HG02970 (cell line): ENCODE measurements at regions not wholly inside any gene's neighbourhood (a gene's known extent, or its start where the extent isn't known, plus 50 kb on each side); places are given as distances from the start of the nearest gene placed in this dataset.
"Not testable (repeated sequence)": the region's sequence is repeated elsewhere in the genome, so short reads cannot be mapped to it uniquely, and the experiment has no call there.

Experiments
- ATAC-seq: cut with Tn5 transposase; IDR thresholded peaks from one replicate; pipeline ENCODE4 v1.9.1; 2021; ENCODE audit warnings: mild to moderate bottlenecking, moderate library complexity, moderate number of reproducible peaks; ENCODE audit not compliant: unreplicated experiment, low FRiP score

GRCh38 chr5:74501674-74502478 is 138.7 kb downstream of the ENC1 start:
- no peak for ATAC-seq

DNA sequence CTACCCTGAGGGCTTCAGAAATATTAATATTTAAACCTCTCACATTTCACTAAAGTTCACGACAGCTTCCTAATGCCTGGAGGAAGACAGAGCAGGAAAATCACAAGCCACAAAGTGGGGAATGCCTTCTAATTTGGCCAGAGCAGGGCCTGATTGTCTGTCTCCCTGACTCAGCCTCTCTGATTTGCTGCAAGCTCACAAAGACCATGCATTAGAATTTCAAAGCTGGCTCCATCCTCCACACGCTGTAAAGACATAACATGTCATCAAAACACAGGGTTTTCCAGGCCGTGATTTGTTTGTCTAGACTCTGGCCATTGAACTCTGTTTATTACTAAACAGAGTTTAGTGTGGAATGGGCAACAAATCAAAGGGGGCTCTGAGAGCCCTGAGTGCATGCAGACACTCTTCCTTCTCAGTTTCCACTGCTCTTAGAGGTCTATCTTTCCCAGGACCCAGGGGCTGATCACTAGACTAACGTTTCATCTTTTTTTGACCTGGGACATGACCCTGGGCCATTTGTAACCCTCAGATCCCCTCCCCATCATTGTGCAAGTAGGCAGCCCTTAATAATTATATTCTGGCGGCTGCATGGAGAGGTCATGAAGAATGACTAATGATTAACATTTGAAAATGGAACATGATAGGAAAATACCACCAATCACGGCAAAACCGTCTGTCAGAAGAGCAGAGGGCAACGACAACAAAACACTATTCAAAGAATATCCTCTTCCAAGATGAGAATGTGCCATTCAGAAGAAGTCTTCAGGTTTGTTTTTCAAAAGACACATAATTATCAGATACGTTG is 140.2 kb downstream of the ENC1 start:
- ATAC-seq = no peak

DNA sequence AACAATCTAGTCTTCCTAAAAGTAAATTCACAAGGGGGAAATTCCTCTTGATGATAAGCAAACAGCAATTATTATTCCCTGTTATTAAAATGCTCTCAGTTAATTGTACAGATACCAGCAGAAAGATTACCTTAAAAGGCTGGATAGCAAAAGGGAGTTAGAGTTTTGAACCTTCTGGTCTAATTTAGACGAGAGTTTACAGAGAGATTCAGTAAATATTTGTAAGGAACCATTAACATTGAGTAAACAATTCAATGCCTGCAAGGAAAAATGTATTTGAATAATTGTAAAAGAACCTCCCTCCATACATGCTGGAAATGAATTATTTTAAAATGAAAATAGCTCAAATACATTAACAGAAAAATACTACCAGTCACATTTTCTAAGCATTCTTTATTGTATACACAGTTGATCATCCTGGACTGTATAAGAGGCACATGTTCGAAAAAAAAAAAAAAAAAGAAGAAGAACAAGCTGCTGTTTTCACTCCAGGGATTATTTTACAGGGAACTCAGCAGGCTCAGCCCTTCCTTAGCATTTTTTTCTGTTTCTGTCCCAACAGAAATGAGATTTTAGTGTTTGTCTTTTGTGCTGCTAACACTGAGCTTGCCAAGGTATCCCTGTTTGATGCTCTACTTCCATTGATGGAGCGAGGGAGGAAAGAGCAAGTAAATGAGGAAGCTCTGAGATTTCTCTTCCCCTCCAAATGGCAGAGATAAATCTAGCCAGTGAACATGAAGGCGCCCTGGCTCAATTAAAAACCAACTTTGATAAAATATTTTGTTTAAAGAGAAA is 141.1 kb downstream of the ENC1 start:
- ATAC-seq = no peak

- no peak for ATAC-seq
Observed at GRCh38 chr5:74497706-74498105, 142.8 kb downstream of the ENC1 start.

DNA sequence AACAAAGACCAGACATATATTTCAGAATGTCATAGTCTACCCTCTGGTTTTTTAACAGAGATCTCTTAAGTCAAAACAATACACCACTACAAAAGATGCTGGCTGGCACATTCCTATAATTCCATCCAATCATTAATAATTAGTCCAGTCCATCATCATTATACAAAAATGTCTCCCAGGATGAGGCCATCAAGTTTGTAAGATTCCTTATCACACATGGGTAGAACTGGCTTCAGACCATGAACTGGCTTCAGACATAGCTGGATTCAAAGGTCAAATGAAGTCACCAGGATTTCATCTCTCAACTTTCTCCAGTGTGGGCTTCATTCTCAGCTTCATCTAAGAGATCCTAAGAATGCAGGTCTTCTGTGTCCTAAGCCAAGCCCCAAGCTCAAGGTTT is 147.1 kb downstream of the ENC1 start:
- no peak for ATAC-seq

DNA sequence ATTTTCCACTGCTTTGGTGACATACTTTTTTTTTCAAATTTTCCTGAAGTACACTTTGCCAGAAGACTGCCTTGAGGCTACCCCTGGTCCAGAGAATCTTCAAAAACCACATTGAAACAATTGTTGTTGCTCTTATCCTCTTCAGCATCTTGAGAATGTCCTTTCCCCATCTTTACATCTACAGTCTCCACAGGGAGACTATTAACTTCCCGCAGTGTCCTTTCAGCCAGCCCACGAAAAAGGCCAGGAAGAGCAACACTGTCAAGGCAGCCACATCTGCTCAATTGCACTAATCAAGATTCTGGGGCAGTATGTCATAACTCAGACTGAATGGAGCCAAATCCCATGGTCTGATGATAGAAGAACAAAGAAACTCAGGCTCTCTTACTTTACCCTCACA is 148.3 kb downstream of the ENC1 start:
- ATAC-seq = no peak

GRCh38 chr5:74491586-74491985 is 148.9 kb downstream of the ENC1 start:
- no peak for ATAC-seq

GRCh38 chr5:74490814-74491213 is 149.7 kb downstream of the ENC1 start:
- peak; percentile 94 for ATAC-seq

- ATAC-seq = no peak
Observed at GRCh38 chr5:74482990-74483389, 157.5 kb downstream of the ENC1 start.

DNA sequence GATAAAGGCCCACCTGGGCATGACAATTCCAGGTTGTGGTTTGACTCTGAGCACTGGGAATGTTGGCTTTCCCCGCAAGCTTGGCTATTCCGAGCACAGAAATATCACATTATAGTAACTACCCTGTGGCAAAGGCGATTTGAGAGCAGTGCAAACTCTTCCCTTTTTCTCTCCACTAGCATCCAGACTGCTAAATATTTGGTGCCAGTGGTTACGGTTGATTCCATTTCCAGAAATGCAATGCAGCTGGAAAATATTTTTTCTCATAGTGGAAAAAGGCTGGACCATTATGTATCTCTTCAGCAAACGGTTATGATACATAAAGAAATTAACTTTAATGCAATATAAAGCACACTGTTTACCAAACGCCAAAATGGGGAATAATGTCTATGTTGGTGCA is 158.0 kb downstream of the ENC1 start:
- no peak for ATAC-seq

- ATAC-seq = not testable (repeated sequence)
Observed at GRCh38 chr5:74481357-74481756, 159.2 kb downstream of the ENC1 start.

DNA sequence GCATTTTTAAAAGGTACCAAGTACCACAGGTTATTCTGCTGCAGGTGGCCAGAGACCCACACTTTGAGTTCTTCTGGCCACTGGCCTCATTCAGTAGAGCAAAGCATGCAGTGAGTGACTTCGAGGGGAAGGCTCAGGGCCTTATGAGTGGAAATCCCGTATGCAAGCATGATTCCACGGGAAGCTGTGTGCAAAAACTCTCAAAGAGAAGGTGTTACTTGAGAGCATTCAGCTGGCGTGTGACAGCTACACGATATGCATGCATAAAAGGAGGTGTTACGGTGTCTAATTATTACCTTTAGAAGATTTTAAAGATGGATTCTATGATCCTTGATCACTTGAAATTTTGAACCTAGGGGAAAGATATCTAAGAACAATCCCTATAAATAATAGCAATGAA is 160.3 kb downstream of the ENC1 start:
- no peak for ATAC-seq

DNA sequence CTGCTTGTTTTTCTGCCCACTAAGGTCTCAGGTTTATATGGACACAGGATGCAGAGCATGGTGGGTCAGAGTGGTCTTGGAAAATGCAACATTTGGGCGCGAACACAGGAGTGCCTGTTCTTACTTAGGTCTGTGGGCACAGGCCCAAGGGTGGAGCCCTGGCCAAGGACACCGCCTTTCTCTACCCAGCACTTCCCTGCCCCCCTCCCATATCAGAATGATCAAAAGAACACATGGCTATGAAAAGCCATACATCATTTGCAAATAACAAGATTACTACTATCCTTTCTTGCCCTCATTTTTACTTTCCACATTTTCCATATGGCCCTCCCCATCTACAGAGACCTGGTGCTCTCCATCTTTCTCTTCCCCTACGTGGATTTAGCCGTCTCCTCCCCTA is 162.2 kb downstream of the ENC1 start:
- no peak for ATAC-seq

DNA sequence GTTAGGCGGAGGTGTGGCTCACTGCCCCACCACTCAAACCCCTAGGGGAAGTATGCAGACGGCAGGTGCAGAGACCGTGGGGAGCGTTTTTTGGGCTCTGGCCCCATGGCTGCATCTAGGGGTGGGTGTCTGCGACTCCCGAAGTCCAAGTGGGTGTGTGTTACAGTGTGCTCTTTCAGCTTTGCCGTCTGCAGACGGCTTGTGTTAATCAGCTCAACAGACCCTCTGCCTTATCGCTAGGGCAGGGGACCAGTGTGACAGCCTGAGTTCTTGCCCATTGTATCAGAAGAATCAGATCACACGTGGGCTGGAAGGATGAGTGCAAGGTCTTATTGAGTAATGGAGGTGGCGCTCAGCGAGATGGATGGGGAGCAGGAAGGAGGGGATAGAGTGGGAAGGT is 162.8 kb downstream of the ENC1 start:
- ATAC-seq = no peak

DNA sequence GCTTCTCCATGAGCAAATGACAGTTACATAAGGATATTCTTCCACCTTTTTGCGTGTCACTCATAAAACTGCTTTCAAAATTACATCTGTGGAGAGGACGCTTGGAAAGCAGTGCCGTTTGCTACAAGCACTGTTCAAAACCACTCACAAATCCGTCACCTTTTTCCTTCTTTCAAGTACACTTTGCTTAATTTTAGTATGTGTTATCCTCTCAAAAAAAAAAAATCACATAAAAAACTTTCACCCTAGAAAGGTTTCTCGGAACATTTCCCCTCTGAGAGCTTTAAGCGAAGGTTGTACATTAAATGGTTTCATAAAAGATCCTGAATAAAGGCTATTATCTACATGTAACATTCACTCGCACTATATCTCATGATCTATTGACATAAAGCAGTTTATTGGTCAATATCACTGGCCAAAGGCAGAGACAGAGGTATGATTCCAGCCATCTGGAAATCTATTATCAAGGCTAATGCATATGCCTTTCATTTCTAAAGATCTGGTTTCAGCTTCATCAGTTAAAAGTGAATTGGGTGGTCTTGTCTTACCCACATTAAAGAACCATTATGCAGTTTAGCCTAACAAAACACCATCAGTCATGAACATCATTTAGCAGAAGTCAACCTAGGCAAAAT is 163.6 kb downstream of the ENC1 start:
- ATAC-seq = no peak

GRCh38 chr5:74476046-74476818 is 164.3 kb downstream of the ENC1 start:
- no peak for ATAC-seq

DNA sequence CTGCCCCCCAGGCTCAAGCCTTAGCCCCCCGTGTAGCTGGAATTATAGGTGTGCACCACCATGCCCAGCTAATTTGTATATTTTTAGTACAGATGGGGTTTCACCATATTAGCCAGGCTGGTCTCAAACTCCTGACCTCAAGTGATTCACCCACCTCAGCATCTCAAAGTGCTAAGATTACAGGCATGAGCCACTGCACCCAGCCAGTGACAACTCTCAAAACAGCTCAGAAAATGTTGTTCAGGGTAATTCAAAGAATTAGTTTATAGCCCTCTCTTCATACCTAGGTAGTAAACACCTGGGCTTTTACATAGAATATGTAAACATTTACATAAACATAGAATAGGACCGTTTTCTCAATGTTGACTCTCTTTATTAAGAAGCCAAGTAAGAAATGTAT is 168.7 kb downstream of the ENC1 start:
- ATAC-seq = no peak

DNA sequence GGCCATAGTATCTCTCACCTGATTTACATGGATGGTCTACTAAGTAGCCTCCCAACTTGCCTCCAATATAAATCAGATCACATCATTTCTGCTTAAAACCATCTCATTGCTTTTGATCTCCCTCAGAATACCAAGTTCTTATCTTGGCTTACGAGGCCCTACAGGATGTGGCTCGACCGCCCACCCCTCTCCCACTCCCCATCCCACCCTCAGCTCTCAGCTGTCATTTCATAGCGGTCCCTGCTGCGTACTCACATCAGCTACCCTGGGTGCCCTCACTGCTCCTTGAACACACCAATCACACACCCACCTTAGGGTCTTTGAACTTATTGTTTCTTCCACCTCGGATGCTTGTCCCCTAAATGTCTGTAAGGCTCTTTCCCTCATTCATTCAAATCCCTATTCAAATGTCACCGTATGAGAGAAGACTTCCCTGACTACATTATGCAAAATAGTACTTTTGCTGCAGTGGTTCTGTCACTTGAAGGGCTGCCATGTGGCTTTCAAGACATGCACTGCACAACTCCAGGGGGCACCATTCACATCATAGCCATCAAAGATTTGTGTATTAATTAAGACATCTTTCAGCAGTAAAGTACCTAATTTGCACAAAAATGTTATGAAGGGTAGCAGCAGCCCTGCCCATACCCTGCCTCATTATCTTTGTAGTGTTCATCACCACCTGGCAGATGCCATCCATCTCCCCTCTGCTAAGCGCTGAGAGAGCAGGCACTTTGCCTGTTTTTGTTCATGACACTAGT is 171.1 kb downstream of the ENC1 start:
- no peak for ATAC-seq

GRCh38 chr5:74468421-74468820 is 172.1 kb downstream of the ENC1 start:
- ATAC-seq = no peak
